Body of pancreas (tissue), 4 donors: ENCODE measurements at regions not wholly inside any gene's neighbourhood (a gene's known extent, or its start where the extent isn't known, plus 50 kb on each side); places are given as distances from the start of the nearest gene placed in this dataset.

Source experiments
- ATAC-seq: fragments of 150-250 bp; one replicate; pipeline ENCODE4 v1.9.1; 2016
- DNase-seq, 4 donors: peaks; one replicate each; pipeline ENCODE4 v3.0.0-alpha.2; 2019
- H3K27ac ChIP-seq, 4 donors: fragments of 200-600 bp; sonication (generic); 1 replicate in 3 of 4; 2 replicates in 1 of 4; pipeline versions ENCODE4 v1.5.1 to v1.6.1; 2016 to 2019; ENCODE audit warnings: mild to moderate bottlenecking in 1 of 4, mixed read lengths in 1 of 4, moderate library complexity in 1 of 4
- H3K27me3 ChIP-seq, 2 donors: fragments of 200-600 bp; sonication (generic); one replicate each; pipeline ENCODE4 v1.6.0; 2016; ENCODE audit warnings: mild to moderate bottlenecking in 1 of 2
- H3K36me3 ChIP-seq, 2 donors: fragments of 200-600 bp; sonication (generic); replicated peaks in 1 of 2; 2 replicates each; pipeline ENCODE4 v1.5.1; 2016; ENCODE audit warnings: low read depth in 2 of 2; ENCODE audit not compliant: insufficient read depth in 1 of 2
- H3K4me1 ChIP-seq: fragments of 200-600 bp; sonication (generic); one replicate; pipeline ENCODE4 v1.6.0; 2016
- H3K4me3 ChIP-seq, 2 donors: fragments of 200-600 bp; sonication (generic); 1 replicate in 1 of 2; 2 replicates in 1 of 2; pipeline ENCODE4 v1.5.1; 2016 to 2019
- H3K9me3 ChIP-seq, 3 donors: fragments of 200-600 bp; sonication (generic); 1 replicate in 2 of 3; 2 replicates in 1 of 3; pipeline ENCODE4 v1.5.1; 2016
- POLR2A ChIP-seq, 3 donors: fragments of 450-650 bp; IDR thresholded peaks; one replicate each; pipeline ENCODE4 v1.6.1; 2016; ENCODE audit warnings: antibody characterized with exemption in 3 of 3, mild to moderate bottlenecking in 2 of 3
- WGBS, 2 donors: methylation state at CpG; one replicate each; pipeline ENCODE4 v1.1.5; 2017; 5-methylcytosine and 5-hydroxymethylcytosine counted together
- intact Hi-C: fragments of 100-400 bp; cut with DNase I; formaldehyde crosslinking; loops from one replicate; pipeline ENCODE4 v1.15.1; 2023
- TF ChIP-seq, protein P1 (sequence below), 7 experiments: fragments of 450-650 bp in 4 of 7; fragments of 200-600 bp in 3 of 7; sonication (generic) in 3 of 7; IDR thresholded peaks; one replicate each; pipeline ENCODE4 v1.5.1; 2016 to 2019; ENCODE audit warnings: antibody characterized with exemption in 7 of 7

DNA sequence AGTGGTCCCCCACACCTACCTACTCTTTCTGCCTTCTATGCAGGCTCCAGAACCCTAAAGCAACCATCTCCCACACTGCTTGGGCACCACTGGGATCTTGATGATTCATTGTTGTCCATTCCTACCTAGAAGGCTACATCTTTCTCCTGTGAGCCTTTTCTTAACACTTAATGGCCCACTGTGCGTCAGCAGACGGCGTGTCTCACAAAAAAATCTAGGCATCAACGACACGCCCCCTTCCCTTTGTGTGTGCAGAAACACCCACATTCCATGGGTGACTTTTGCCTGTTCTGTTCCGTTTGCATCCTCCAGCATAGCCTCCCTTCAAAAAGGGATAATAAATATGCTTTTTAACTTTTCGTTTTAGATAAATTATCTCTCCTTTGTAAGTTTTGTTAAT, 99.7 kb upstream of the CYRIA start:
- no peaks in the 10 kb centered on the region for H3K27me3 ChIP-seq
- TF ChIP-seq POLR2A (IDR thresholded peaks at IDR 0.05), result no peak
- TF ChIP-seq, protein P1, sequence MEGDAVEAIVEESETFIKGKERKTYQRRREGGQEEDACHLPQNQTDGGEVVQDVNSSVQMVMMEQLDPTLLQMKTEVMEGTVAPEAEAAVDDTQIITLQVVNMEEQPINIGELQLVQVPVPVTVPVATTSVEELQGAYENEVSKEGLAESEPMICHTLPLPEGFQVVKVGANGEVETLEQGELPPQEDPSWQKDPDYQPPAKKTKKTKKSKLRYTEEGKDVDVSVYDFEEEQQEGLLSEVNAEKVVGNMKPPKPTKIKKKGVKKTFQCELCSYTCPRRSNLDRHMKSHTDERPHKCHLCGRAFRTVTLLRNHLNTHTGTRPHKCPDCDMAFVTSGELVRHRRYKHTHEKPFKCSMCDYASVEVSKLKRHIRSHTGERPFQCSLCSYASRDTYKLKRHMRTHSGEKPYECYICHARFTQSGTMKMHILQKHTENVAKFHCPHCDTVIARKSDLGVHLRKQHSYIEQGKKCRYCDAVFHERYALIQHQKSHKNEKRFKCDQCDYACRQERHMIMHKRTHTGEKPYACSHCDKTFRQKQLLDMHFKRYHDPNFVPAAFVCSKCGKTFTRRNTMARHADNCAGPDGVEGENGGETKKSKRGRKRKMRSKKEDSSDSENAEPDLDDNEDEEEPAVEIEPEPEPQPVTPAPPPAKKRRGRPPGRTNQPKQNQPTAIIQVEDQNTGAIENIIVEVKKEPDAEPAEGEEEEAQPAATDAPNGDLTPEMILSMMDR (IDR thresholded peaks at IDR 0.05), result no peak
- H3K36me3 ChIP-seq, result no peaks in the 10 kb centered on the region
- peaks cover 6% of the 10 kb centered on the region for H3K4me1 ChIP-seq
- intact Hi-C loops, result no loop called here
- H3K4me3 ChIP-seq, result no peak overlapping the region
- ATAC-seq (no peak), DNase-seq (no peak)
- 56 to 76% methylated on average over 7 of the region's 7 CpGs for WGBS, 2 donors
- H3K27ac ChIP-seq, result no peak overlapping the region
- H3K9me3 ChIP-seq, result no peaks in the 10 kb centered on the region

DNA sequence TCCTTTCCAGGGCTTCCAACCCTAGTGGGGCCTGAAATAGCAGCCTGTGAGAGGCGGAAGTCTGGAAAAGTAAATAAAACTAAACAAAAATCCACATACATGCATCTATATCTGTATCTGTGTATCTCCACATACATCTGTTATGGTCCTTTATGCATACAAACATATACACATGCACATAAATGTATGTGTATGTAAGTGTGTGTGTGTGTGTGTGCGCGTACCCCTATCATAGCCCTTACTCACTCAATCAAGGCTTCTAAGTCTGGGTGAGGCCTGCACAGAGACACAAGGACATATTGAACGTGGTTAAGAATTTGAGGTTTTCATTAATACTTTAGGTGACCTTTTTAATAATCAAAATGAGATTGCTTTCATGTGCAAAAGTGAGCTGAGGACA, 98.9 kb upstream of the CYRIA start:
- no peak overlapping the region for H3K4me3 ChIP-seq
- peaks cover 6% of the 10 kb centered on the region for H3K4me1 ChIP-seq
- no peak overlapping the region for H3K27ac ChIP-seq
- DNase-seq, result no peak
- H3K9me3 ChIP-seq, result no peaks in the 10 kb centered on the region
- intact Hi-C loops, result no loop called here
- no peak for TF ChIP-seq POLR2A (IDR thresholded peaks at IDR 0.05)
- H3K27me3 ChIP-seq, result no peaks in the 10 kb centered on the region
- H3K36me3 ChIP-seq, result no peaks in the 10 kb centered on the region
- ATAC-seq, result no peak
- 84 to 89% methylated on average over 4 of the region's 4 CpGs for WGBS, 2 donors

DNA sequence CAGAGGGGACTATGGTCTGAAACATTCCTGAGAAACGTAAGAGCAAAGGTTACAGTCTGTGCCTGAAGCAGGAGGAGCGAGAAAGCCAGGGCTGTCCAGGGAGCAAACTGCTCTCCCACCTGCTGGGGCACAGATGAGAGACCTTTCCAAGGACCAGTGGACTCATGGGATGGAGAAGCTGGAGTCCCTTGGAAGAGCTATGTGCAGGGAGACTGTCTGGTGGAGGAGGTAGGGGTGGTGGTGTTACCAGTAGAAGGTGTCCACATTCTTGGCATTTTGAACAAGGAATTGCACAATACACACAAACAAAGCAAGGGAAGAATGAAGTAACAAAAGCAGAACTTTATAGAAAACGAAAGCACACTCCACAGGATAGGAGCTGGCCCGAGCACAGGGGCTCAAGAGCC, 97.9 kb upstream of the CYRIA start:
- Histone ChIP-seq H3K27me3 (no peaks in the 10 kb centered on the region), H3K4me1 (peaks cover 6% of the 10 kb centered on the region), H3K9me3 (no peaks in the 10 kb centered on the region), H3K4me3 (no peak overlapping the region), H3K36me3 (no peaks in the 10 kb centered on the region), H3K27ac (no peak overlapping the region)
- intact Hi-C loops, result no loop called here
- 37 to 51% methylated on average over 4 of the region's 4 CpGs for WGBS, 2 donors
- ATAC-seq (peak; percentile 27), DNase-seq (no peak)
- TF ChIP-seq, protein P1 (IDR thresholded peaks at IDR 0.05), result no peak
- TF ChIP-seq POLR2A (IDR thresholded peaks at IDR 0.05), result no peak

DNA sequence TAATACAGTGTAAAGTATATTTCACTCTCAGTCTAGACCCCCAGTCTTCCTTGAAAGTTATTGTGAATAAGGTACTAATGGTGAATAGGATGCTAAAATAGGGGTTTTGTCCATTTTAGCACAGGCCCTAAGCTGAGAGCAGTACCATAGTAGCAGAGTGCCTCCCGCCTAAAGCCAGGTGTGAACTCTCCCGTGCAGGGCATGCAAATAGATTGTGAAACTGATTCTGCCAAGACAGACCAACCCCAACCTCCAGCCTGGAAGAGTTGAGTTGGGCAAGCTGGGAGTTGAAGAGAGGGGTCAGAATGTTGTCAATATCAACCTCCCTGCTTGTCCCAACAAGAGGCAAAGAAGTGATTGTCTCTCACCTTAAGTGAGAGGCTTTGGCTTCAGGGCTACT, 97.4 kb upstream of the CYRIA start:
- intact Hi-C loops, result no loop called here
- Histone ChIP-seq H3K36me3 (no peaks in the 10 kb centered on the region), H3K27me3 (no peaks in the 10 kb centered on the region), H3K4me3 (no peak overlapping the region), H3K9me3 (no peaks in the 10 kb centered on the region), H3K4me1 (peaks cover 6% of the 10 kb centered on the region), H3K27ac (no peak overlapping the region)
- WGBS, 2 donors, result 40 to 44% methylated on average over 2 of the region's 2 CpGs
- TF ChIP-seq, protein P1 (IDR thresholded peaks at IDR 0.05), result no peak
- no peak for TF ChIP-seq POLR2A (IDR thresholded peaks at IDR 0.05)
- peak in 1 of 4 donors; percentile 16 for DNase-seq
- ATAC-seq, result no peak

DNA sequence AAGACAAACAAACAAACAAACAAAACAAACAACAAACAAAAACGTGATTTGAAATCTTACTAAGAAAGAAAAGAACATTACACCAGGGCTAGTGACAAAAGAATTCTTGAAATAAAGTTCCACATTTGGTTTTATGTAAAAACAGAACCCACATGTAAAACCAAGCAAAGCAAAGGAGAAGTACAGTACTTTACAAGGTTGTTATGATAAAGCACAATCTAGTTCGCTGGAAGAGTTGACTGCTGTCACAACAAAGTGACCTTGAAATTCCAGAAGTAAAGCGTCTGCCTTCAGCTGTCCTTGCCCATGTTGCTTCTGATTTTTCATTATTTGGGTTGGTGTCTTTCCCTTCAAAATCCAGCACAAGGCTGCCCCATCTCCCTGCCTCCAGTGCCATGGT, 94.8 kb upstream of the CYRIA start:
- H3K27ac ChIP-seq, result no peak overlapping the region
- 13 to 20% methylated on average over 3 of the region's 3 CpGs for WGBS, 2 donors
- intact Hi-C loops, result no loop called here
- H3K4me1 ChIP-seq, result peaks cover 6% of the 10 kb centered on the region
- ATAC-seq, result no peak
- H3K9me3 ChIP-seq, result no peaks in the 10 kb centered on the region
- H3K27me3 ChIP-seq, result no peaks in the 10 kb centered on the region
- H3K36me3 ChIP-seq, result no peaks in the 10 kb centered on the region
- H3K4me3 ChIP-seq, result no peak overlapping the region
- no peak for DNase-seq
- no peak for TF ChIP-seq POLR2A (IDR thresholded peaks at IDR 0.05)
- TF ChIP-seq, protein P1 (IDR thresholded peaks at IDR 0.05), result no peak
